Upper lobe of left lung (tissue), 4 donors: ENCODE measurements at regions not wholly inside any gene's neighbourhood (a gene's known extent, or its start where the extent isn't known, plus 50 kb on each side); places are given as distances from the start of the nearest gene placed in this dataset.

Source experiments
- POLR2A ChIP-seq, 4 donors: fragments of 450-650 bp; IDR thresholded peaks; one replicate each; pipeline ENCODE4 v1.5.1; 2016 to 2017; ENCODE audit warnings: antibody characterized with exemption in 4 of 4, mild to moderate bottlenecking in 2 of 4
- TF ChIP-seq, protein P1 (sequence below), 6 experiments: fragments of 450-650 bp in 4 of 6; fragments of 200-600 bp in 2 of 6; sonication (generic) in 2 of 6; IDR thresholded peaks; one replicate each; pipeline ENCODE4 v1.5.1; 2016 to 2019; ENCODE audit warnings: antibody characterized with exemption in 6 of 6

DNA sequence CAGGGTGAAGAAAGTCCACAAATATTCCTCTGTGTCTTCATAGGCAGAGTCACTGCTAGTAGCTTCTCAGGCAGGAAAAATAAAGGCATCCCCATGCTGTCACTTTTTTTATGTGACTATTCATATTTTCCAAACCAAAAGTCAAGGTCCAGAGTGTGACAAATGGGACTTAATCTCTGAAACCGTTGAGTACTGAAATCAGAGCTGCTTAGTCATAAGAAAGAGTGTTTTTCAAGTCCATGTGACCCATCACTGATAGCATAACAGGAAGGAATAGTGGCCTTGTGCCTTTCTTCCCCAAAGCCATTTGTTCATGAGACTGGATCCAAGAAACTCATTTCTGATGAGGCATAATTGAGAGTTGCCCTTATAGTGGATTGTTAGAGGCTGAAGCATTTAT lies 210.3 kb upstream of the TSHZ2 start:
- TF ChIP-seq, protein P1, sequence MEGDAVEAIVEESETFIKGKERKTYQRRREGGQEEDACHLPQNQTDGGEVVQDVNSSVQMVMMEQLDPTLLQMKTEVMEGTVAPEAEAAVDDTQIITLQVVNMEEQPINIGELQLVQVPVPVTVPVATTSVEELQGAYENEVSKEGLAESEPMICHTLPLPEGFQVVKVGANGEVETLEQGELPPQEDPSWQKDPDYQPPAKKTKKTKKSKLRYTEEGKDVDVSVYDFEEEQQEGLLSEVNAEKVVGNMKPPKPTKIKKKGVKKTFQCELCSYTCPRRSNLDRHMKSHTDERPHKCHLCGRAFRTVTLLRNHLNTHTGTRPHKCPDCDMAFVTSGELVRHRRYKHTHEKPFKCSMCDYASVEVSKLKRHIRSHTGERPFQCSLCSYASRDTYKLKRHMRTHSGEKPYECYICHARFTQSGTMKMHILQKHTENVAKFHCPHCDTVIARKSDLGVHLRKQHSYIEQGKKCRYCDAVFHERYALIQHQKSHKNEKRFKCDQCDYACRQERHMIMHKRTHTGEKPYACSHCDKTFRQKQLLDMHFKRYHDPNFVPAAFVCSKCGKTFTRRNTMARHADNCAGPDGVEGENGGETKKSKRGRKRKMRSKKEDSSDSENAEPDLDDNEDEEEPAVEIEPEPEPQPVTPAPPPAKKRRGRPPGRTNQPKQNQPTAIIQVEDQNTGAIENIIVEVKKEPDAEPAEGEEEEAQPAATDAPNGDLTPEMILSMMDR (IDR thresholded peaks at IDR 0.05) = no peak
- TF ChIP-seq POLR2A (IDR thresholded peaks at IDR 0.05) = no peak
